ENCODE measurements at regions not wholly inside any gene's neighbourhood (a gene's known extent, or its start where the extent isn't known, plus 50 kb on each side); places are given as distances from the start of the nearest gene placed in this dataset.

DNA sequence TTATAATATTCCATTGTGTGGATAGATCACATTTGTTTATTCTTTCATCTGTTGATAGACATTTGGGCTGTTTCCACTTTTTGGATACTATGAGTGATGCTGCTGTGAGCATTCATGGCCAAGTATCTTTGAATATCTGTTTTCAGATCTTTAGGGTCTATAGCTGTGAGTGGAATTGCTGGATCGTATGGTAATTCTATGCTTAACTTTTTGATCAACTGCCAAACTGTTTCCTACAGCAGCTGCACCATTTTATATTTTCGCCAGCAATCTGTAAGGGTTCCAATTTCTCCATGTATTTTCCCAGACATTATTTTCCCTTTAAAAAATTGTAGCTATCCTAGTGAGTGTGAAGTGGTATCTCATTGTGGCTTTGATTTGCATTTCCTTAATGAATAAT is 238.1 kb downstream of the AACS start:
- TF ChIP-seq, protein P1, sequence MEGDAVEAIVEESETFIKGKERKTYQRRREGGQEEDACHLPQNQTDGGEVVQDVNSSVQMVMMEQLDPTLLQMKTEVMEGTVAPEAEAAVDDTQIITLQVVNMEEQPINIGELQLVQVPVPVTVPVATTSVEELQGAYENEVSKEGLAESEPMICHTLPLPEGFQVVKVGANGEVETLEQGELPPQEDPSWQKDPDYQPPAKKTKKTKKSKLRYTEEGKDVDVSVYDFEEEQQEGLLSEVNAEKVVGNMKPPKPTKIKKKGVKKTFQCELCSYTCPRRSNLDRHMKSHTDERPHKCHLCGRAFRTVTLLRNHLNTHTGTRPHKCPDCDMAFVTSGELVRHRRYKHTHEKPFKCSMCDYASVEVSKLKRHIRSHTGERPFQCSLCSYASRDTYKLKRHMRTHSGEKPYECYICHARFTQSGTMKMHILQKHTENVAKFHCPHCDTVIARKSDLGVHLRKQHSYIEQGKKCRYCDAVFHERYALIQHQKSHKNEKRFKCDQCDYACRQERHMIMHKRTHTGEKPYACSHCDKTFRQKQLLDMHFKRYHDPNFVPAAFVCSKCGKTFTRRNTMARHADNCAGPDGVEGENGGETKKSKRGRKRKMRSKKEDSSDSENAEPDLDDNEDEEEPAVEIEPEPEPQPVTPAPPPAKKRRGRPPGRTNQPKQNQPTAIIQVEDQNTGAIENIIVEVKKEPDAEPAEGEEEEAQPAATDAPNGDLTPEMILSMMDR (IDR thresholded peaks at IDR 0.05), result no peak
- no peak for TF ChIP-seq POLR2A (IDR thresholded peaks at IDR 0.05)

All from heart left ventricle (tissue), 13 donors.